ENCODE measurements at regions not wholly inside any gene's neighbourhood (a gene's known extent, or its start where the extent isn't known, plus 50 kb on each side); places are given as distances from the start of the nearest gene placed in this dataset.

GRCh38 chr2:117686699-117687098, 127.8 kb upstream of the DDX18 start:
- H3K36me3 ChIP-seq (ENCODE audit: insufficient read depth, low read length), result no peaks in the 10 kb centered on the region
- H3K9me3 ChIP-seq (ENCODE audit: insufficient read depth, low read depth, low read length), result peaks cover 6% of the 10 kb centered on the region
- H4K20me1 ChIP-seq (ENCODE audit: insufficient read depth, low read length), result no peaks in the 10 kb centered on the region
- H3K27ac ChIP-seq (ENCODE audit: low read depth, low read length), result no peak overlapping the region
- DNase-seq (ENCODE audit: low read depth) (no peak), FAIRE-seq (no peak)
- H3K4me1 Mint-ChIP-seq (ENCODE audit: low read depth, unreplicated experiment), result no peaks in the 10 kb centered on the region
- H3K27me3 Mint-ChIP-seq (ENCODE audit: low read depth, unreplicated experiment), result no peaks in the 10 kb centered on the region
- no peak for TF ChIP-seq CTCF (IDR thresholded peaks at IDR 0.05; ENCODE audit: insufficient read depth, low read depth, low read length)
- no peak for TF ChIP-seq EZH2 (IDR thresholded peaks at IDR 0.05; ENCODE audit: insufficient read depth, low read length)
- H2AFZ ChIP-seq (ENCODE audit: low read depth, low read length), result no peak overlapping the region
- no peak overlapping the region for H3K4me2 ChIP-seq (ENCODE audit: low read length)
- H3K9me3 Mint-ChIP-seq (ENCODE audit: unreplicated experiment), result no peaks in the 10 kb centered on the region
- H3K27me3 ChIP-seq (ENCODE audit: insufficient read depth, low read length), result no peaks in the 10 kb centered on the region
- no peaks in the 10 kb centered on the region for H3K79me2 ChIP-seq (ENCODE audit: insufficient read depth, low read length)
- H3K9ac ChIP-seq (ENCODE audit: low read length), result no peak overlapping the region
- no peak overlapping the region for H3K4me3 ChIP-seq (ENCODE audit: insufficient read depth, low read depth, low read length)
- H3K4me3 Mint-ChIP-seq (ENCODE audit: unreplicated experiment), result no peak overlapping the region
- no peak overlapping the region for H3K27ac Mint-ChIP-seq (ENCODE audit: unreplicated experiment)
- H3K36me3 Mint-ChIP-seq (ENCODE audit: low read depth, unreplicated experiment), result no peaks in the 10 kb centered on the region
- no peaks in the 10 kb centered on the region for H3K4me1 ChIP-seq (ENCODE audit: insufficient read depth, low read length)

- Mint-ChIP-seq H3K4me3 (ENCODE audit: unreplicated experiment) (no peak overlapping the region), H3K27ac (ENCODE audit: unreplicated experiment) (no peak overlapping the region), H3K27me3 (ENCODE audit: low read depth, unreplicated experiment) (no peaks in the 10 kb centered on the region), H3K4me1 (ENCODE audit: low read depth, unreplicated experiment) (no peaks in the 10 kb centered on the region), H3K36me3 (ENCODE audit: low read depth, unreplicated experiment) (no peaks in the 10 kb centered on the region), H3K9me3 (ENCODE audit: unreplicated experiment) (no peaks in the 10 kb centered on the region)
- Histone ChIP-seq H4K20me1 (ENCODE audit: insufficient read depth, low read length) (no peaks in the 10 kb centered on the region), H2AFZ (ENCODE audit: low read depth, low read length) (no peak overlapping the region), H3K9me3 (ENCODE audit: insufficient read depth, low read depth, low read length) (peaks cover 2% of the 10 kb centered on the region), H3K4me1 (ENCODE audit: insufficient read depth, low read length) (no peaks in the 10 kb centered on the region), H3K79me2 (ENCODE audit: insufficient read depth, low read length) (no peaks in the 10 kb centered on the region), H3K4me2 (ENCODE audit: low read length) (no peak overlapping the region), H3K27me3 (ENCODE audit: insufficient read depth, low read length) (no peaks in the 10 kb centered on the region), H3K36me3 (ENCODE audit: insufficient read depth, low read length) (no peaks in the 10 kb centered on the region), H3K27ac (ENCODE audit: low read depth, low read length) (no peak overlapping the region), H3K4me3 (ENCODE audit: insufficient read depth, low read depth, low read length) (no peak overlapping the region), H3K9ac (ENCODE audit: low read length) (no peak overlapping the region)
- TF ChIP-seq CTCF (IDR thresholded peaks at IDR 0.05; ENCODE audit: insufficient read depth, low read depth, low read length), result no peak
- no peak for TF ChIP-seq EZH2 (IDR thresholded peaks at IDR 0.05; ENCODE audit: insufficient read depth, low read length)
- FAIRE-seq (no peak), DNase-seq (ENCODE audit: low read depth) (no peak)
Observed at GRCh38 chr2:117691595-117691994, 122.9 kb upstream of the DDX18 start.

GRCh38 chr2:117692001-117692763, 122.3 kb upstream of the DDX18 start:
- DNase-seq (ENCODE audit: low read depth), result no peak
- Mint-ChIP-seq H3K27me3 (ENCODE audit: low read depth, unreplicated experiment) (no peaks in the 10 kb centered on the region), H3K4me3 (ENCODE audit: unreplicated experiment) (no peak overlapping the region), H3K9me3 (ENCODE audit: unreplicated experiment) (no peaks in the 10 kb centered on the region), H3K27ac (ENCODE audit: unreplicated experiment) (no peak overlapping the region), H3K36me3 (ENCODE audit: low read depth, unreplicated experiment) (no peaks in the 10 kb centered on the region), H3K4me1 (ENCODE audit: low read depth, unreplicated experiment) (no peaks in the 10 kb centered on the region)
- no peak for FAIRE-seq
- Histone ChIP-seq H3K9me3 (ENCODE audit: insufficient read depth, low read depth, low read length) (no peaks in the 10 kb centered on the region), H3K9ac (ENCODE audit: low read length) (no peak overlapping the region), H4K20me1 (ENCODE audit: insufficient read depth, low read length) (no peaks in the 10 kb centered on the region), H3K4me2 (ENCODE audit: low read length) (no peak overlapping the region), H3K27ac (ENCODE audit: low read depth, low read length) (no peak overlapping the region), H3K36me3 (ENCODE audit: insufficient read depth, low read length) (no peaks in the 10 kb centered on the region), H2AFZ (ENCODE audit: low read depth, low read length) (no peak overlapping the region), H3K27me3 (ENCODE audit: insufficient read depth, low read length) (no peaks in the 10 kb centered on the region), H3K4me3 (ENCODE audit: insufficient read depth, low read depth, low read length) (no peak overlapping the region), H3K4me1 (ENCODE audit: insufficient read depth, low read length) (no peaks in the 10 kb centered on the region), H3K79me2 (ENCODE audit: insufficient read depth, low read length) (no peaks in the 10 kb centered on the region)
- TF ChIP-seq EZH2 (IDR thresholded peaks at IDR 0.05; ENCODE audit: insufficient read depth, low read length) (no peak), CTCF (IDR thresholded peaks at IDR 0.05; ENCODE audit: insufficient read depth, low read depth, low read length) (no peak)
